HG03066 (cell line): ENCODE measurements at regions not wholly inside any gene's neighbourhood (a gene's known extent, or its start where the extent isn't known, plus 50 kb on each side); places are given as distances from the start of the nearest gene placed in this dataset.

ENCODE experiments used
- ATAC-seq: cut with Tn5 transposase; IDR thresholded peaks from one replicate; pipeline ENCODE4 v1.9.1; 2021; ENCODE audit warnings: low read depth; ENCODE audit not compliant: unreplicated experiment

GRCh38 chr13:30108216-30108912, 199.0 kb downstream of the KATNAL1 start:
- no peak for ATAC-seq

DNA sequence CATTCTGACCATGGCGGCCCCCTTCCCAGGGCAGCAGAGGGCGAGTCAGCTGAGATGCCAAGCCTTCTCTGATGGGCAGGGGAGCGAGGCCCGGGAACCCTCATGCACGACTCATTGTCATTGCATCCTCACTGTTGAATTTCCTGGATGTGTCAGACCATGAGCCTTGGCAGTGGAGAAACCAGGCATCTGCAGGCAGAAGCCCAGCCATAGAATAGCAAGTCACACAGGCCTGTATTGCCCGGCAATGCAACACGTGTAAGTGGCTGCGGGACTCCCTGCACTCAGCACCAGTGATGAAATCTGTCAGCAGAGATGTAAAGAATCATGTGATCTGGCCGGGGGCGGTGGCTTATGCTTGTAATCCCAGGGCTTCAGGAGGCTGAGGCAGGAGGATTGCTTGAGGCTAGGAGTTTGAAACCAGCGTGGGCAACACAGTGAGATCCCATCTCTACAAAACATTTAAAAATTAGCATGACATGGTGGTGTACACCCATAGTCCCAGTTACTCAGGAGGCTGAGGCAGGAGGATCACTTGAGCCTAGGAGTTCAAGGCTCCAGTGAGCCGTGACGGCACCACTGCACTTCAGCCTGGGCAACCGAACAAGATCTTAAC, 199.7 kb downstream of the KATNAL1 start:
- no peak for ATAC-seq

GRCh38 chr13:30107121-30107520, 200.2 kb downstream of the KATNAL1 start:
- ATAC-seq = no peak

- no peak for ATAC-seq
These were observed 202.0 kb downstream of the KATNAL1 start for GRCh38 chr13:30105381-30105780.

GRCh38 chr13:30103161-30103840, 204.1 kb downstream of the KATNAL1 start:
- ATAC-seq = no peak

GRCh38 chr13:30100226-30100625, 207.1 kb downstream of the KATNAL1 start:
- ATAC-seq = no peak

GRCh38 chr13:30097701-30098100, 209.7 kb downstream of the KATNAL1 start:
- no peak for ATAC-seq

DNA sequence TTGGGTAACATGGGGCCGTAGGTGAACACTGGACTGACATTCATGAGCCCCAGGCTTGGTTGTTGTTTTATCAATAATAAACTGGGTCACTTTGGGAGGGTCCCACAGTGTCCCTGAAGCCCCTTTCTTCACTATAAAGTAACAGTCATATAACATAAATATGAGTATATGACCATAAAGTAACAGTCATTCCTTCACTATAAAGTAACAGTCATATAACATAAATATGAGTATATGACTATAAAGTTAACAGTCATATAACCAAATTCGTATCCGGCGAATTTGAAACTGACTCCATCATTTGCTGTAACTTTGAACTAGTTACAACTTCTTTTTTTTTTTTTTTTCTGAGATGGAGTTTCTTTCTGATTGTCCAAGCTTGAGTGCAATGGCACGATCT, 210.3 kb downstream of the KATNAL1 start:
- no peak for ATAC-seq

DNA sequence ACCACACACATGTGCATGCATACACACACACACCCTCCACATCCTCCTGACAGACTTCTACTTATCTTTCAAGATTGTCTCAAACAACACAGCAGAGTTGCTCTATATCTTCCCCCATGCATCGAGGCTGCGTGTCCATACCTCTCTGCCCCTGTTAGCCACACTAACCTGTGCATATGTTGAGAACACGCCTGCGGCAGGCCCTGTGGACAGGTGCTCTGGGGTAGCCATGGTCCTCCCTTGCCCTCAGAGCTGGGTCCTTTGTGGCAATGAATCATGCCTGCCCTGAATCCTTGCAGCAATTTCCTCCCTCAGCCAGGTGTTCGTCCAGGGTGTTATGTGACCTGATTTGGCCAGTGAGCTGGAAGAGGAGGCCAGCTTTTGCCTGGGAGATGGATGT, 213.3 kb downstream of the KATNAL1 start:
- ATAC-seq = no peak

- ATAC-seq = no peak
These were observed 214.1 kb downstream of the KATNAL1 start for GRCh38 chr13:30093236-30093635.

DNA sequence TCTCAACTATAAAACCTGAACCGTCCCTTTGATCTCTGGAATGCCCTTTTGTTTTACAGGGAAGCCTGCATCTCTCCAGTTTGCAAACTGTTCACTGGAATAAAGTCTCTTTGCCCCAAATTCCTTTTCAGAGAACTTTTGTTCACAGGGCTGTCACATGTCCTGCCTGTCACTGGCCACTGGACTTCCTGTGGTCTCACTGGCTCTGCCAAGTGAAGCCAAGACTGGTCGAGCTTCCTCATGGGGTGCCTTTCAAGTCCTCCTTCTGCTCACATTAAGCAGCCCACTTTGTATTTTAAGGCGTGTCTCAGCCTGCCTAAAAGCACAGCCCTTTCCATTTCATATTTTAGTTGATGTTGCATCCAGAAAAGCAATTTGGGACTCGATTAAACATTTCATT, 215.7 kb downstream of the KATNAL1 start:
- no peak for ATAC-seq

- no peak for ATAC-seq
These were observed 216.3 kb downstream of the KATNAL1 start for GRCh38 chr13:30091035-30091434.

GRCh38 chr13:30088312-30088855, 219.0 kb downstream of the KATNAL1 start:
- no peak for ATAC-seq

DNA sequence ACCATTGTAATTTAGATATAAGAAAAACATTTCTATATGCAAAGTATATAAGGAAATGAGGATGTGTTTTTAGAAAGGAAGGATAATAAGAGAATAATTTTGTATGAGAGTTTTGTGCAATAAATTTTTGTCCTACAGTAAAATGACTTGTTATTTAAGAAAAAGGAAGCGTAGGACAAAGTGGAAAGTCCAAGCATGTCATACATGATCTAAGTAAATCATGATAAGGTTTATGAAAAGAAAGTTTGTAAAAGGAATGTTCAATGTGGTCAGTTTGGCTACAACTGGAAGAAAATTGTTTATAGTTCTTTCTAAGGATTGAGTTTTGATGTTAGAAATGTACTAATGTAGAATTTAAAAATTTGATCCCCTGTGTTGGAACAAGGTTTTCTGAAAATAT, 222.3 kb downstream of the KATNAL1 start:
- ATAC-seq = no peak

DNA sequence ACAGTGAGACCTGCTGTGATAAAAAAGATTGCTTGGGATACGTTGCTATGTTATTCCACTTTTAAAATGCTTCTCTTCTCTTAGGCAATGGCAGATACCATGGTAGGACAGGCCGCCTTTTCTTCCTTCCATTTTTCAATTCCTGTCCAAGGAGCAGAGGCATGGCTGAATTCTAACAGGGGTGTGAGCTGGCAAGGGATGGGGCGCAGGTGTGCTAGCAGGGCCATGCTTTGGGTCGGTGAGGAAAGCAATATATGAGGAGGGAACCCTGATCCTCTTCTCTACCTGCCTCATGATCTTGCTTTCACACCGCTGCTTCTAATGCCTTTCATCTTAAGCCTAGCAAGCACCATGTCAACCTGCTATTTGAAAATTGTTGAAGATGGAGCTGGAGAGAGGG, 225.0 kb downstream of the KATNAL1 start:
- ATAC-seq = no peak

DNA sequence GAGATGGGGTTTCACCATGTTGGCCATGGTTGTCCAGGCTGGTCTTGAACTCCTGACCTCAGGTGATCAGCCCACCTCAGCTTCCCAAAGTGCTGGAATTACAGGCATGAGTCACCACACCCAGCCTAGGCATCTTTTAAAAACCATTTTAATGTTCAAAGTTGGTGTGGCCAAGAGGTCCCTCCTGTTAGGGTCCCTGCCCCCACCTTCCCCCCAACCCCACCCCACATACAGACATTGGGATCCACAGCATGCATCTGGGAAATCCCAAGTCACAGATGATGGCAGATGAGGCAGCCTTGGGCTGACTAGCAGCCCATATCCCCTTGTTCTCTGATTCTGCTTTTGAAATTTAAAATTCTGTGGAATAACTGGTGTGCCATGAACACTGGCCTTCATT, 226.0 kb downstream of the KATNAL1 start:
- no peak for ATAC-seq

- no peak for ATAC-seq
These were observed 227.8 kb downstream of the KATNAL1 start for GRCh38 chr13:30079501-30079900.

GRCh38 chr13:30078059-30078458, 227.6 kb upstream of the UBL3 start:
- ATAC-seq = no peak

GRCh38 chr13:30077240-30077735, 226.9 kb upstream of the UBL3 start:
- no peak for ATAC-seq

- no peak for ATAC-seq
These were observed 224.7 kb upstream of the UBL3 start for GRCh38 chr13:30074955-30075614.

DNA sequence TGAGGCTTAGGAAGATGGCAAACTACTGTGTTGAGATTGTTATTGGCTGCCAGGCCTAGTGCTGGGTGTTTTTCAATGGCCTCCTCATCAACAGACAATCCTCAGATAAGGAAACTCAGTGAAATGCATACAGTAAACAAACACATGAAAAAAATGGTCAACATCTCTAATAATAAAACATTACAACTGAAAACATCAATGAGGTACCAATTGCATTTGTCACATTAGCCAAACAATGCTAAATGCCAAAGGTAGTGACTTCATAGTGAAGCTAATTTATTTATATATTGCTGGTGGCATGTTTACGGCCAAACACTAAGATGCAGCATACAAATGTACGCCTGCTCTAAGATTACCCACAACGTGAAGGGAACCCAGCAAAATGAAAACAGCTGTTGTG, 224.0 kb upstream of the UBL3 start:
- ATAC-seq = no peak
